ENCODE measurements at regions not wholly inside any gene's neighbourhood (a gene's known extent, or its start where the extent isn't known, plus 50 kb on each side); places are given as distances from the start of the nearest gene placed in this dataset.

DNA sequence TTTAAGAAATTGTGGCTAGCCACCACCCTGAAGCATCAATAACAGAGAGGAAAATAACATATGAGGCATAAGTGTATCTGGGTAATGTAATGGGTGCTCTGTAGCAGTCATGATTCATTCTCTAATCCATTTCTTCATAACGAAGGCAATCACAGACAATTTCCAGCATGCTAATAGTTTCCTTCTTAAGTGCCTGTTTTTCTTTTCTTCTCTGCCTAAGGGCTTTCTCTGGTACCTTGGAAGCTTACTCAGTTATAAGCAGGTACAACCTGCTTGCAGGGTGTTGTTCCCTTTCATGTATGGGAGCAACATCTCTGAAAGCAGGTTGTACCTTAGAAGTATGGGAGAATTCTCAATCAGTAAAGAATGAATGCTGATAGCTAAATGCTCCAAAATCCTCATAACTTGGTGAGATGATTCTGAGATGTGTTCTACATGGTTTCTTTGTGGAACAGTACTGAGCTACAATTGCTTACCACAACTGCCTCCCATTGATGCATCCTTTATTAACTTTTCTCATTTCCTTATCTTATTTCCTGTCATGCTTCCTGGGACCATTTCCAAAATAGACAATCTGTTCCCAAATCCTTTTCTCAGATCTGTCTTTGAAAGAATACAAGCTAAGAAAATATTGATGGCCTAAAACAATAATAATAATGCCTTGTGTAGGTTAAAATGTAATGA lies 247.6 kb downstream of the PAPSS1 start:
- TF ChIP-seq, protein P1, sequence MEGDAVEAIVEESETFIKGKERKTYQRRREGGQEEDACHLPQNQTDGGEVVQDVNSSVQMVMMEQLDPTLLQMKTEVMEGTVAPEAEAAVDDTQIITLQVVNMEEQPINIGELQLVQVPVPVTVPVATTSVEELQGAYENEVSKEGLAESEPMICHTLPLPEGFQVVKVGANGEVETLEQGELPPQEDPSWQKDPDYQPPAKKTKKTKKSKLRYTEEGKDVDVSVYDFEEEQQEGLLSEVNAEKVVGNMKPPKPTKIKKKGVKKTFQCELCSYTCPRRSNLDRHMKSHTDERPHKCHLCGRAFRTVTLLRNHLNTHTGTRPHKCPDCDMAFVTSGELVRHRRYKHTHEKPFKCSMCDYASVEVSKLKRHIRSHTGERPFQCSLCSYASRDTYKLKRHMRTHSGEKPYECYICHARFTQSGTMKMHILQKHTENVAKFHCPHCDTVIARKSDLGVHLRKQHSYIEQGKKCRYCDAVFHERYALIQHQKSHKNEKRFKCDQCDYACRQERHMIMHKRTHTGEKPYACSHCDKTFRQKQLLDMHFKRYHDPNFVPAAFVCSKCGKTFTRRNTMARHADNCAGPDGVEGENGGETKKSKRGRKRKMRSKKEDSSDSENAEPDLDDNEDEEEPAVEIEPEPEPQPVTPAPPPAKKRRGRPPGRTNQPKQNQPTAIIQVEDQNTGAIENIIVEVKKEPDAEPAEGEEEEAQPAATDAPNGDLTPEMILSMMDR (conservative IDR thresholded peaks at IDR 0.05; ENCODE audit: low read depth, low read length), result no peak
- TF ChIP-seq EZH2 (IDR thresholded peaks at IDR 0.05; ENCODE audit: borderline replicate concordance, low read depth, low read length, poor library complexity, severe bottlenecking), result no peak

Measured in A673 (cell line).